Epithelial cell of esophagus (primary cell): ENCODE measurements at regions not wholly inside any gene's neighbourhood (a gene's known extent, or its start where the extent isn't known, plus 50 kb on each side); places are given as distances from the start of the nearest gene placed in this dataset.

Experiments used
- DNase-seq: peaks from one replicate; pipeline ENCODE4 v3.0.0; 2010; ENCODE audit warnings: low read depth
- H3K4me3 ChIP-seq: 2 replicates; pipeline ENCODE4 v1.5.1; 2011; ENCODE audit warnings: mild to moderate bottlenecking, low read length, control low read depth
- CTCF ChIP-seq: IDR thresholded peaks from 2 replicates; pipeline ENCODE4 v1.5.1; 2011; ENCODE audit warnings: low read depth, mild to moderate bottlenecking, low read length, control low read depth, inconsistent platforms; ENCODE audit not compliant: insufficient read depth; ENCODE audit errors: missing control alignments

- peak; percentile 73 for DNase-seq
- peak; percentile 99 for TF ChIP-seq CTCF
- no peak overlapping the region for H3K4me3 ChIP-seq
Measured at GRCh38 chr11:29343465-29344333, 673.1 kb downstream of the KCNA4 start.

DNA sequence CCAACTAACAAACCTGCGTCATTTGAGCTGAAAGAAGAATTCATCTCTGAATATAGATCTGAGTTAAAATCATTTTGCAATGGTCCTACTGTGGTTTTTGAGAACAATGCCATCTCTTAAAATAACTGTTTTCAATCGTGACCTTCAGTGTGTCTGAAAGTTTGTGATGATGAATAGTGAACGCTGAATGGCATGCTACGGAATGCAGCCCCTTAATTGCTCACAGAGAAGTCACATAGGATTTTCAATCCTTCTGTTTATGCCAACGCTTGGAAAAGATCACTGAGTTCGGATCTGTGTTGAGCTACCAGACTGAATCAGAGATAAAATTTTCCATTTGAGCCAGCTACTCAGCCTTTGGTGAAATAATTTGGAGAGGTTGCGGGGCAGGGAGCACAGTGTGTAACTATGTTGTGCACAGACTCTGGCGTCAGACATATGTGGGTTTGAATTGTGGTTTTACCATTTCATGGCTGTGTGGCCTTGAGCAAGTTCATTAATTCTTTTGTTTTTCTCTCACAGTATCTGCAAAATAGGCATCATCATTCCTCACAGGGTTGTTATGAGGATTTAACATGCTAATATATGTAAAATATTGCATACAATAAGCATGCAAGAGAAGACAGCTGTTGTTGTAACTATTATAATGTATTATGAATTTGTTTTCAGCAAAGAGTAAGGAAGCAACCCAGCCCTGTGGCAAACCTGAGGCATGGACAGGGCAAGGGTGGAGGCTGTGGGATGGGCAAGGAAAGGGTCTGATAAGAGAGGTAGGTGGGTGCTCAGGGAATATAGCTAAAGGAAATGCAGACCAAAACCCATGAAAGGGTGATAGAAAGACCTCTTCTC is 679.9 kb downstream of the KCNA4 start:
- H3K4me3 ChIP-seq: no peak overlapping the region
- no peak for DNase-seq
- TF ChIP-seq CTCF: no peak

- no peak overlapping the region for H3K4me3 ChIP-seq
- DNase-seq: no peak
- TF ChIP-seq CTCF: no peak
Measured at GRCh38 chr11:29334776-29335130, 682.1 kb downstream of the KCNA4 start.

DNA sequence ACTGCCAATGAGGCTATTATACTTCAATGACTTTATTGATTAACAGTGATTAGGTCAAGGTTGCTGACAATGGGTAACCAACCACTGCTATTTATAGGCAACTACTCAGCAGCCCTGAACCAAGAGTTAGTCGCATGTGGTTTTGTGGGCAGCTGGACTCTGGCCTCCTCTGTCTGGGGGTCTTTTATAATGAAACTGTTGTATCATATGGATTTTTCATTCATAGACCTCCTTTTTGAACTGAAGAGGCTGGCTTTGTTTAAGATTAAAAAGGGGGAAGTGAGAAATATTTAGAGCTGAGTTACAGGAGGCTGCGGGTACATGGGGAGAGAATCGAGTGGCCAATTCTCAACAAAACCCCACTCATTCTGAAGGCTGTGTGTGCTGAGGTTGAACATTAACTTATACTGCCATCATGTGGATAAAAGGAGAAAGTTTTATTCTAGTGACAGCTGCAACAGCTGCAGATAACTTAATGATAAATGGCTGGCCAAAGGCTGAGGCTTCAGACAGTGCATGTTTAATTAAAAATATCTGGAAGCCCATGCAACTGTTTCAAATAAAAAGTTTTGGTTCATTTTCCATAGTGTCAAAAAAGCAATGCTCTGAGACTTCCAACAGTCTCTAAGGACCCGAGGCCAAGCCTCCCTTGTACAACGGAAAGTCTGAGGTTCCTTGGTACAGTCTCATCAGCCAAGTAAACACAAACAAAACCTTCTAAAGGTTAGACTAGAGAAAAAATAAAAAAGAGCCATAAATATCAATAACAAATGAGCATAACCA is 682.6 kb downstream of the KCNA4 start:
- no peak overlapping the region for H3K4me3 ChIP-seq
- peak; percentile 65 for DNase-seq
- TF ChIP-seq CTCF: peak; percentile 50

GRCh38 chr11:29331451-29332010 is 685.3 kb downstream of the KCNA4 start:
- H3K4me3 ChIP-seq: no peak overlapping the region
- TF ChIP-seq CTCF: no peak
- no peak for DNase-seq

- peak; percentile 95 for DNase-seq
- peak; percentile 87 for TF ChIP-seq CTCF
- H3K4me3 ChIP-seq: no peak overlapping the region
Measured at GRCh38 chr11:29328961-29329441, 687.8 kb downstream of the KCNA4 start.
